Spleen (tissue), 7 donors: ENCODE measurements at regions not wholly inside any gene's neighbourhood (a gene's known extent, or its start where the extent isn't known, plus 50 kb on each side); places are given as distances from the start of the nearest gene placed in this dataset.

ENCODE experiments used
- CTCF ChIP-seq, 11 experiments: fragments of 200-600 bp in 7 of 11; fragments of 450-650 bp in 4 of 11; sonication (generic) in 4 of 11; IDR thresholded peaks in 8 of 11; conservative IDR thresholded peaks in 3 of 11; 1 replicate in 7 of 11; 2 replicates in 4 of 11; pipeline versions ENCODE4 v1.4.0 to v1.8.0; 2016 to 2021; ENCODE audit warnings: antibody characterized with exemption in 11 of 11, inconsistent platforms in 4 of 11, mild to moderate bottlenecking in 1 of 11
- POLR2A ChIP-seq, 3 donors: fragments of 450-650 bp; IDR thresholded peaks; one replicate each; pipeline ENCODE4 v1.5.1; 2017; ENCODE audit warnings: antibody characterized with exemption in 3 of 3, mild to moderate bottlenecking in 1 of 3
- POLR2AphosphoS5 ChIP-seq, 3 donors: sonication (generic); formaldehyde crosslinking; IDR thresholded peaks; one replicate each; pipeline ENCODE4 v1.5.1; 2017; ENCODE audit warnings: antibody characterized with exemption in 3 of 3
- donor health status: DM: no; HTN: no; CAD: no; lungs with moderate emphysema.
- donor health status: DM: no; HTN: no; CAD: no.
- donor health status: DM: no; HTN: no; CAD: no.

- TF ChIP-seq CTCF (IDR thresholded peaks at IDR 0.05 in 8 of 11, conservative IDR thresholded peaks at IDR 0.05 in 3 of 11) = no peak
- no peak for TF ChIP-seq POLR2AphosphoS5 (IDR thresholded peaks at IDR 0.05)
- no peak for TF ChIP-seq POLR2A (IDR thresholded peaks at IDR 0.05)
Observed at GRCh38 chr2:42918041-42918440, 125.7 kb upstream of the HAAO start.
